CD14-positive monocyte (primary cell): ENCODE measurements at regions not wholly inside any gene's neighbourhood (a gene's known extent, or its start where the extent isn't known, plus 50 kb on each side); places are given as distances from the start of the nearest gene placed in this dataset.

Source experiments
- DNase-seq, 3 donors: peaks; one replicate each; pipeline ENCODE4 v3.0.0-alpha.2; 2011 to 2022
- H2AFZ ChIP-seq: 2 replicates; pipeline ENCODE4 v1.6.0; 2012; ENCODE audit warnings: mild to moderate bottlenecking, low read depth, low read length, inconsistent platforms; ENCODE audit not compliant: insufficient read depth, poor library complexity, severe bottlenecking
- H3K27ac ChIP-seq, 2 donors: 1 replicate in 1 of 2; 2 replicates in 1 of 2; pipeline ENCODE4 v1.5.1; 2012 to 2013; ENCODE audit warnings: low read length in 2 of 2, control low read depth in 1 of 2, inconsistent platforms in 1 of 2, low read depth in 1 of 2, mild to moderate bottlenecking in 1 of 2
- H3K27me3 ChIP-seq, 2 donors: one replicate each; pipeline versions ENCODE4 v1.6.0 to v1.6.1; 2011 to 2013; ENCODE audit warnings: low read length in 2 of 2; ENCODE audit not compliant: control insufficient read depth in 2 of 2, insufficient read depth in 2 of 2
- H3K36me3 ChIP-seq, 2 donors: replicated peaks in 1 of 2; 1 replicate in 1 of 2; 2 replicates in 1 of 2; pipeline versions ENCODE4 v1.5.1 to v1.6.1; 2012 to 2013; ENCODE audit warnings: low read length in 2 of 2, control low read depth in 1 of 2, inconsistent platforms in 1 of 2, mild to moderate bottlenecking in 1 of 2; ENCODE audit not compliant: insufficient read depth in 2 of 2, control insufficient read depth in 1 of 2
- H3K4me1 ChIP-seq, 2 donors: 1 replicate in 1 of 2; 2 replicates in 1 of 2; pipeline versions ENCODE4 v1.5.1 to v1.6.1; 2012 to 2013; ENCODE audit warnings: low read length in 2 of 2, control low read depth in 1 of 2, inconsistent platforms in 1 of 2, mild to moderate bottlenecking in 1 of 2, moderate library complexity in 1 of 2; ENCODE audit not compliant: insufficient read depth in 2 of 2, control insufficient read depth in 1 of 2
- H3K4me2 ChIP-seq: replicated peaks from 2 replicates; pipeline ENCODE3; 2012; ENCODE audit warnings: low read length, moderate library complexity, mild to moderate bottlenecking; ENCODE audit not compliant: poor library complexity, severe bottlenecking; ENCODE audit errors: extremely low read depth
- H3K4me3 ChIP-seq, 3 experiments: fragments of 200-600 bp in 1 of 3; sonication (generic) in 1 of 3; replicated peaks in 1 of 3; 1 replicate in 2 of 3; 2 replicates in 1 of 3; pipeline ENCODE4 v1.5.1; 2011 to 2013; ENCODE audit warnings: low read length in 3 of 3, mild to moderate bottlenecking in 3 of 3, control low read depth in 2 of 3, low read depth in 2 of 3, inconsistent platforms in 1 of 3, moderate library complexity in 1 of 3
- H3K79me2 ChIP-seq: 2 replicates; pipeline ENCODE4 v1.6.0; 2012; ENCODE audit warnings: mild to moderate bottlenecking, control low read depth, inconsistent platforms, low read length, moderate library complexity; ENCODE audit not compliant: insufficient read depth
- H3K9ac ChIP-seq: 2 replicates; pipeline ENCODE4 v1.6.0; 2017; ENCODE audit warnings: low read length, mild to moderate bottlenecking; ENCODE audit not compliant: insufficient read depth, poor library complexity, severe bottlenecking
- H3K9me3 ChIP-seq, 2 donors: replicated peaks in 1 of 2; 1 replicate in 1 of 2; 2 replicates in 1 of 2; pipeline versions ENCODE4 v1.5.1 to v1.6.1; 2012 to 2013; ENCODE audit warnings: low read length in 2 of 2, control low read depth in 1 of 2; ENCODE audit not compliant: control insufficient read depth in 1 of 2, insufficient read depth in 1 of 2
- H4K20me1 ChIP-seq: 2 replicates; pipeline ENCODE4 v1.6.0; 2012; ENCODE audit warnings: mild to moderate bottlenecking, low read length, control low read depth, moderate library complexity; ENCODE audit not compliant: insufficient read depth
- H3K27ac Mint-ChIP-seq, 7 donors: one replicate each; pipeline ENCODE4 v1.8.0; 2020; ENCODE audit warnings: mild to moderate bottlenecking in 7 of 7, mixed read lengths in 7 of 7, moderate library complexity in 6 of 7, inconsistent platforms in 2 of 7
- H3K27me3 Mint-ChIP-seq, 3 donors: one replicate each; pipeline ENCODE4 v1.8.0; 2021 to 2022; ENCODE audit warnings: low read depth in 3 of 3, mild to moderate bottlenecking in 3 of 3, mixed read lengths in 3 of 3, moderate library complexity in 3 of 3, inconsistent platforms in 1 of 3
- H3K36me3 Mint-ChIP-seq, 2 donors: one replicate each; pipeline ENCODE4 v1.8.0; 2020; ENCODE audit warnings: mixed read lengths in 2 of 2, inconsistent platforms in 1 of 2, mild to moderate bottlenecking in 1 of 2
- H3K4me1 Mint-ChIP-seq: one replicate; pipeline ENCODE4 v1.8.0; 2020; ENCODE audit warnings: mild to moderate bottlenecking, mixed read lengths
- H3K4me3 Mint-ChIP-seq, 2 donors: one replicate each; pipeline ENCODE4 v1.8.0; 2020; ENCODE audit warnings: mild to moderate bottlenecking in 2 of 2, mixed read lengths in 2 of 2, moderate library complexity in 1 of 2
- H3K9me3 Mint-ChIP-seq, 7 donors: one replicate each; pipeline ENCODE4 v1.8.0; 2020 to 2022; ENCODE audit warnings: mixed read lengths in 7 of 7, mild to moderate bottlenecking in 6 of 7, moderate library complexity in 6 of 7, inconsistent platforms in 2 of 7
- WGBS: methylation state at CpG from one replicate; pipeline ENCODE4 v1.1.5; 2013; ENCODE audit warnings: missing lambda C conversion rate; ENCODE audit not compliant: insufficient coverage; 5-methylcytosine and 5-hydroxymethylcytosine counted together
- intact Hi-C, 2 donors: fragments of 100-400 bp; cut with micrococcal nuclease; formaldehyde crosslinking; loops; one replicate each; pipeline versions ENCODE4 v1.15.0 to v1.15.1; 2023
- TF ChIP-seq, protein P1 (sequence below): fragments of 200-600 bp; IDR thresholded peaks from one replicate; pipeline ENCODE4 v1.8.0; 2022; ENCODE audit warnings: antibody characterized with exemption, mild to moderate bottlenecking

DNA sequence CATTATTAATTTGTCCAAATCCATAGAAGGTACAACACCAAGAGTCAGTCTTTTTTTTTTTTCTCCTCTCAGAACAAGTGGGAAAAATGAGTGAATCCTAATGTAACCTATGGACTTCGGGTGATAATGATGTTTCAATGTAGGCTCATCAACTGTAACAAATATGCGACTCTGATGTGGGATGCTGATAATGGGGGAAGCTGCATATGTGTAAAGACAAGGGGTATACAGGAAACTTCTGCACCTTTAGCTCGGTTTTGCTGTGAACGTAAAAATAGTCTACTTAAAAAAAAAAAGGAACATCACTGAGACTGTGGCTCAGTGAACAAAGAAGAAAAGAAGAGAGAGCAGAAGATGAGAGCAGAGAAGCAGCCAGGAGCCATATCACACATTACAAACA, 78.3 kb upstream of the ARHGAP32 start:
- 8% methylated on average over 2 of the region's 4 CpGs for WGBS
- no peak overlapping the region for H3K4me3 ChIP-seq
- no peaks in the 10 kb centered on the region for H3K9me3 ChIP-seq
- DNase-seq, result no peak
- peaks cover 7 to 10% of the 10 kb centered on the region in 2 donors for H3K36me3 Mint-ChIP-seq
- peak overlapping the region in 1 of 7 donors; percentile 12 for H3K27ac Mint-ChIP-seq
- peaks cover 4% of the 10 kb centered on the region for H4K20me1 ChIP-seq
- no peaks in the 10 kb centered on the region for H3K27me3 ChIP-seq
- H3K36me3 ChIP-seq, result no peaks in the 10 kb centered on the region
- no peak overlapping the region for H3K9ac ChIP-seq
- peaks cover 17% of the 10 kb centered on the region for H3K79me2 ChIP-seq
- H3K27me3 Mint-ChIP-seq, result peaks cover 0 to 3% (median 2%) of the 10 kb centered on the region in 3 donors
- peaks cover 22% of the 10 kb centered on the region for H3K4me1 Mint-ChIP-seq
- intact Hi-C loops, result no loop called here
- no peak overlapping the region for H3K27ac ChIP-seq
- peaks cover 6 to 8% of the 10 kb centered on the region in 2 donors for H3K4me1 ChIP-seq
- TF ChIP-seq, protein P1, sequence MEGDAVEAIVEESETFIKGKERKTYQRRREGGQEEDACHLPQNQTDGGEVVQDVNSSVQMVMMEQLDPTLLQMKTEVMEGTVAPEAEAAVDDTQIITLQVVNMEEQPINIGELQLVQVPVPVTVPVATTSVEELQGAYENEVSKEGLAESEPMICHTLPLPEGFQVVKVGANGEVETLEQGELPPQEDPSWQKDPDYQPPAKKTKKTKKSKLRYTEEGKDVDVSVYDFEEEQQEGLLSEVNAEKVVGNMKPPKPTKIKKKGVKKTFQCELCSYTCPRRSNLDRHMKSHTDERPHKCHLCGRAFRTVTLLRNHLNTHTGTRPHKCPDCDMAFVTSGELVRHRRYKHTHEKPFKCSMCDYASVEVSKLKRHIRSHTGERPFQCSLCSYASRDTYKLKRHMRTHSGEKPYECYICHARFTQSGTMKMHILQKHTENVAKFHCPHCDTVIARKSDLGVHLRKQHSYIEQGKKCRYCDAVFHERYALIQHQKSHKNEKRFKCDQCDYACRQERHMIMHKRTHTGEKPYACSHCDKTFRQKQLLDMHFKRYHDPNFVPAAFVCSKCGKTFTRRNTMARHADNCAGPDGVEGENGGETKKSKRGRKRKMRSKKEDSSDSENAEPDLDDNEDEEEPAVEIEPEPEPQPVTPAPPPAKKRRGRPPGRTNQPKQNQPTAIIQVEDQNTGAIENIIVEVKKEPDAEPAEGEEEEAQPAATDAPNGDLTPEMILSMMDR, result no peak
- peaks cover 0 to 3% (median 0%) of the 10 kb centered on the region in 7 donors for H3K9me3 Mint-ChIP-seq
- no peak overlapping the region for H2AFZ ChIP-seq
- H3K4me3 Mint-ChIP-seq, result no peak overlapping the region
- no peak overlapping the region for H3K4me2 ChIP-seq

GRCh38 chr11:129268371-129268770, 76.2 kb upstream of the ARHGAP32 start:
- no peak overlapping the region for H3K4me2 ChIP-seq
- H3K4me3 ChIP-seq, result no peak overlapping the region
- no peak overlapping the region for H2AFZ ChIP-seq
- H3K4me1 ChIP-seq, result peaks cover 6 to 12% of the 10 kb centered on the region in 2 donors
- H3K36me3 Mint-ChIP-seq, result peaks cover 9 to 17% of the 10 kb centered on the region in 2 donors
- no peak overlapping the region for H3K4me3 Mint-ChIP-seq
- no peaks in the 10 kb centered on the region for H3K36me3 ChIP-seq
- H3K9me3 Mint-ChIP-seq, result peaks cover 0 to 3% (median 0%) of the 10 kb centered on the region in 7 donors
- DNase-seq, result no peak
- WGBS, result 60% methylated on average over 1 of the region's 3 CpGs
- peaks cover 21% of the 10 kb centered on the region for H3K4me1 Mint-ChIP-seq
- peaks cover 0 to 3% (median 2%) of the 10 kb centered on the region in 3 donors for H3K27me3 Mint-ChIP-seq
- intact Hi-C loops, result no loop called here
- H3K27ac Mint-ChIP-seq, result no peak overlapping the region
- H3K9ac ChIP-seq, result no peak overlapping the region
- H3K27me3 ChIP-seq, result no peaks in the 10 kb centered on the region
- no peaks in the 10 kb centered on the region for H3K9me3 ChIP-seq
- no peaks in the 10 kb centered on the region for H4K20me1 ChIP-seq
- H3K79me2 ChIP-seq, result peaks cover 3% of the 10 kb centered on the region
- no peak overlapping the region for H3K27ac ChIP-seq
- TF ChIP-seq, protein P1, result no peak
